ENCODE measurements at regions not wholly inside any gene's neighbourhood (a gene's known extent, or its start where the extent isn't known, plus 50 kb on each side); places are given as distances from the start of the nearest gene placed in this dataset.

- DNase-seq, result no peak
These were observed 584.4 kb downstream of the NR4A2 start for GRCh38 chr2:155748131-155748530.

DNA sequence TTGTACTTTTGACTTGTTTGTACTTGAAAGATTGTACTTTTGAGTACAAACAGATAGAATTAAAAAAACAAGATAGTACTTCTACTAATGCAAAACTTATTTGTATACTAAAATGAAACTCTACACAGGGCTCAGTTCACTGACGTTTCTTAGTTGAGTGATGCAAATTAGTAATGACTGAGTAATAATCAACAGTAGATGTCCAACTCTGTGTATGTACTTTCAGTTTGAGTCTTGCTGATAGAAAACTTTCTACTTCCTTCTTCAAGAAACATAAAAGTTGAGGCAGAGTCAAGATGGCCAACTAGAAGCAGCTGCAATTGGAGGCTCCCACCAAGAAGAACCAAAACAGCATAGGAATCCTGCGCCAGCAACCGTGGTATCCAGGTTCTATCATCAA is 585.0 kb downstream of the NR4A2 start:
- DNase-seq, result no peak

- DNase-seq, result no peak
These were observed 599.2 kb downstream of the NR4A2 start for GRCh38 chr2:155733091-155733853.

DNA sequence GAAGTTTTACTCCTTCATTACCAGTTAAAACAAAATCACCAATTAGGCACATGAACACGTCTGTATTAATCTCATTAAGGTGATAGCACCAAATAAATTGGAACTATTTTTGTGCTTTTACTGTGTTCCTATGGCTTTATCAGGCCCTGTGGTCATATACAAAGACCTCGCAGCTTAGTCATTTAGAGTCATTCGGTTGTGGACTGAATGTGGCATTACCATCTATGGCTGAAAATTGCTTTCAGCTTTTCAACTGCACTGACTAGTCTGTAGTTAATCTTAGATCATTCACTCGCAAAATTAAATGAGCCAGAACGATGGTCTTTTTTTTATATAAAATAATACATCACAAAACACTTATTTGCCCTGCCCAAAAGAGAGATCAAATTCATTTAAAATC is 601.7 kb downstream of the NR4A2 start:
- DNase-seq, result no peak

- no peak for DNase-seq
These were observed 605.2 kb downstream of the NR4A2 start for GRCh38 chr2:155727187-155727895.

- no peak for DNase-seq
These were observed 610.2 kb downstream of the NR4A2 start for GRCh38 chr2:155722290-155722689.

GRCh38 chr2:155715705-155716104 is 616.8 kb downstream of the NR4A2 start:
- no peak for DNase-seq

GRCh38 chr2:155714983-155715382 is 617.5 kb downstream of the NR4A2 start:
- DNase-seq, result no peak

GRCh38 chr2:155708071-155708470 is 624.5 kb downstream of the NR4A2 start:
- DNase-seq, result no peak

- no peak for DNase-seq
These were observed 628.6 kb downstream of the NR4A2 start for GRCh38 chr2:155703917-155704316.

GRCh38 chr2:155703048-155703447 is 629.5 kb downstream of the NR4A2 start:
- no peak for DNase-seq

- no peak for DNase-seq
These were observed 630.8 kb downstream of the NR4A2 start for GRCh38 chr2:155701721-155702120.

GRCh38 chr2:155696571-155696970 is 636.0 kb downstream of the NR4A2 start:
- no peak for DNase-seq

DNA sequence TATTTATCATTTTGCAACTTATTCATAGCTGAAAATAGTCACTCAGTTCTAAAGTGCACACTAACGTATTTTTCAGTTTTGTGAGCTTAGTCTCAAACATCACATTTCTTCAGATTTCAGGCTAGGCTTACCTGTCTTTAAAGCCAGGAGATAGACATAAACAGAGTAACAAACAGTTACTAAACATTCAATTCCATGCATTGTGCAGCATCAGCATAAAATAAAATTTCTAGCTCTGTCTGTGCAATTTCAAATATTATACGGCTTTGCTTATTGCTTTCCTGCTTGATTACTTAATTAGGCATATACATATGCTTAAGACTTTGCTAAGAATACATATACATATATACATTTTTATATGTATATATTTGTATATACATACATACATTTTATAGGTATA is 637.0 kb downstream of the NR4A2 start:
- DNase-seq, result no peak

DNA sequence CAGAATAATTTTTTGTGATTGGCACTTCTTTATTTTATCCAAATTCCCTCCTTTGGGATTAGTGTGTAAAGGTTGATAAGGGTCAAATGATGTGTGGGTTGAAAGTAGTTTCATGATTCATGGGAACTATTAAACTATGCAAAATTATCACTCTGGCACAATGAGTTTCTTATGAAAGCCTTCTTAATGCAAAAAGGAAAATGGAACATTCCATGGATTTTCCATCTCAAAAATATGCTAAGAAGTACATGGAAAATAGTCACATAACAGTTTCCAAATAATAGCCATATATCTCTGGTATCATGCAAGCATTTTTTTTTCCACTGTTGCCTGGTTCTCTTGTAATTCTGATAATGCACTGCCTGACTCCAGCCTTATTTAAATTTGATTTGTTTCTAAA is 639.7 kb downstream of the NR4A2 start:
- no peak for DNase-seq

GRCh38 chr2:155692106-155692505 is 640.4 kb downstream of the NR4A2 start:
- no peak for DNase-seq

DNA sequence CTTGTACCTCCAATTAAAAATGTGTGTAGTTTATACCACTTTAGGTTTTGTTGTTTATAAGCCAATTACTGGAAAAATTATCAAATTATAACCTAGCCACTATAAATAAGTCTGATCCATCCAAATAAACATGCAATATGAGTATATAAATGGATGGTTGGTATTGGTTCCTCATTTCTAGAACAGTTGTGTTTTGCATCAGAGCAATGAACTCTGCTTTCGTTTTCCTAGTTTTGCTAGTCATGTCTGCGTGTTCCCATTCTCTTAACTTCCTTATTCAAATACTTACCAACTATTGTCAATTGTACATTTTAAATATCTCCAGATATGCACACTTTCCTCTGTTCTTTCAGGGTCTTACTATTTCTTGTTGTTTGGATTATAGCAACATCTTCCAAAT is 641.7 kb downstream of the NR4A2 start:
- DNase-seq, result no peak

GRCh38 chr2:155689791-155690190 is 642.7 kb downstream of the NR4A2 start:
- no peak for DNase-seq

- no peak for DNase-seq
These were observed 645.3 kb downstream of the NR4A2 start for GRCh38 chr2:155687181-155687580.

DNA sequence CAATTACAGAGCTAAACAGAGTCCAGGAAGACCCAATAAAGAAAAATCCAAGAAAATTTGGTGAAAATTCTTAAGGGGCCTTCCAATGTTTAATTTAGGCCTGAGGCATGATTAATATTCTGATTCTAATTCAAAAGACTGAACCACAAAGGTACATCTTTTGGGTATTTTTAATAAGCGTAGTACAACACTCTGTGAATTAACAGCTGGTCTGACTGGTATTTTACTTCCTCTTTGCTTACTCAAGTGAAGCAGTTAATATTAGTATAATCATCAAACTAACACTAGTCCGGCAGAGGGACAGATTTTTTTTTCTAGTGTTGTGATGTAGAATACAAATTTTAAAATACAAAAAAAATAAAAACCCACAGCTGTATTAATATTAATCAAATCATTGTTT is 652.9 kb downstream of the NR4A2 start:
- DNase-seq, result no peak

GRCh38 chr2:155675920-155676319 is 656.6 kb downstream of the NR4A2 start:
- DNase-seq, result no peak

DNA sequence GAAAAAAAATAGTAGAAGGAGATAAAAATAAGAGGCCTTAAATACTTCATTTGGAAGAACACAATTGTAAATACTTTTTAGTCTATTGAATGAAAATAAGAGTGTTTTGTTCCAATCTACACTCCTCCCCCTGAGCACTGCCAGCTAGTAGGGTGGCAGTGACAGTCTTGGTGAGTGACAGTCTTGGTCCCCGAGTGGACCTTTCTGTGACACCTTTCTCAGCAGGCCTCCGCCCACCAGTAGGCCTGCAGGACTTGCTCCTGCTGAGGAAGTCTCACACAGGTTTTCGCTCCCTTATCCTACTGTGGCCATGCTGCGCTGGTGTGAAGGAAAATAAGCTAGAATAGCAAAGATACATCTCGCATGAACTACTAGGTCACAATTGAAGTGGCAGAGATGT is 666.8 kb downstream of the NR4A2 start:
- no peak for DNase-seq

DNA sequence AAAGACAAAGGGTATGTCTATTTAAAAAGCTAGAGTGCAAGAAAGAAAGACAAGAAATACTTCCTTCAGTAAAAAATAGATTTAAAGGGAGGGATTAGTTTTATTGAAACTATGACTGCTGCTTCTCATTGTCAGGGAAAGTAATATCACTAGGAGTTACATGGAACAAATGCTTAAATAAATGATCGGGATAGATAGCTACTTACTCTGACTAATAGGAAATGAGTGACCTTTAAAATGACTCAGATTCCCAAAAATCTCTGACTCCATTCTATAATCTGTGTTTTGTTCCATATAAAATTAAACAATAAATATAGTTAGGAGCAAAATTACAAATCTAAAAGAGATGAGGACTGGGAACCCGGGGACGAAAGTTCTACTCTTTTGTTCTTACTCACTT is 669.3 kb downstream of the NR4A2 start:
- no peak for DNase-seq

- DNase-seq, result no peak
These were observed 670.3 kb downstream of the NR4A2 start for GRCh38 chr2:155662224-155662623.

GRCh38 chr2:155653176-155653575 is 679.3 kb downstream of the NR4A2 start:
- no peak for DNase-seq
